ENCODE measurements at regions not wholly inside any gene's neighbourhood (a gene's known extent, or its start where the extent isn't known, plus 50 kb on each side); places are given as distances from the start of the nearest gene placed in this dataset.

DNA sequence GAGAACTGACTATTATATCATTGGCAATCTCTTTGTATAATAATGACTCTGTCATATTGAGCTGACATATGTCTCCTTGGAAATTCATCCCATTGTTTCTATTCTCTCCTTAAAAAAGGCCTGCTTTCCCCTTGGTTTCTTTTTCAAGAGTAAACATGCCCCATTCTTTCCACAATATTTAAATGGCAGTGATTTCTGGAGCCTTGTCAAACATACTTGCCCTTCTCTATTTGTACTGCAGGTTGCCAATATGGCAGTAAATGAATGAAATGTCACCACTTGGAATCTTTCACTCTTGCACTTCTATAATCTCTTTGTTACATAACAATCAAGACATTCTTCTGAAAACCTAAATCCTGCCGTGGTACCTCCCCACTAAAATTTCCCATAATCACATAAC lies 1265.1 kb upstream of the CDH8 start:
- no peak for DNase-seq (ENCODE audit: low spot score in 2 of 2)
- no peak for ATAC-seq
- no peaks in the 10 kb centered on the region for H3K36me3 Mint-ChIP-seq
- no peak overlapping the region for H3K27ac Mint-ChIP-seq
- peaks cover 23% of the 10 kb centered on the region in 2 donors for H3K9me3 Mint-ChIP-seq

DNA sequence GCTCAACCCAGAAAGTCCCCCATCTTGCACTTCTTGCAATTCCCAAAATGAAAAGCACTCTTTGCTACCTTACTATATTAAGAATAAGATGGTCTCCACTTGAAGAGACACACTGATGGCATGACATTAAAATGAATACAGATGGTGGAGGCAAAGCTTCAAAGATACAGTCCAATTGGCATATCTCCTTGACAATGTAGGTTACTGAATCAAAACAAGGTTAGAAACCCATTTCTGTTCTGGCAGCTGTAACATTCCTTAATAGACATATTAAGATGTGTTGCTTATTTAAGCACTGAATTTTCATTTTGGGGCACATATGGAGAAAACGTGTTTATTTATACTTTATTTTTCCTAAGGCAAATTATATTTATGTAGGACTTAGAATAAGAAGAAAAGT lies 1262.8 kb upstream of the CDH8 start:
- Mint-ChIP-seq H3K27ac (no peak overlapping the region), H3K9me3 (peaks cover 23 to 24% of the 10 kb centered on the region in 2 donors), H3K36me3 (no peaks in the 10 kb centered on the region)
- ATAC-seq = no peak
- DNase-seq (ENCODE audit: low spot score in 2 of 2) = no peak

DNA sequence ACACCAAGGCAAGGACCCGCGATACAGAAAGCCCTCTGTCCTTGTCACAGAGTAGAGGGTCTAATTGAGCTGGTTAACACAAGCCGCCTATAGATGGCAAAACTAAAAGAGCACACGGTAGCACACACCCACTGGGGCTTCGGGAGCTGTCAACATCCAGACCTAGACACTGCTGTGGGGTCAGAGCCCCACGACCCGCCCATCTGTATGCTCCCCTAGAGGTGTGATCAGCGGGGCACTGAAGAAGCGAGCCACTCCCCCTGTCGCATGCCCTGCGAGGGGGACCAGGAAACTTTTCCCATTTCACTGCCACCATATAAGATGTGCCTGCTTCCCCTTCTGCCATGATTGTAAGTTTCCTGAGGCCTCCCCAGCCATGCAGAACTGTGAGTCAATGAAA lies 1255.8 kb upstream of the CDH8 start:
- peaks cover 10 to 17% of the 10 kb centered on the region in 2 donors for H3K9me3 Mint-ChIP-seq
- peaks cover 0 to 5% of the 10 kb centered on the region in 2 donors for H3K36me3 Mint-ChIP-seq
- H3K27ac Mint-ChIP-seq = no peak overlapping the region
- no peak for ATAC-seq
- DNase-seq (ENCODE audit: low spot score in 2 of 2) = no peak

DNA sequence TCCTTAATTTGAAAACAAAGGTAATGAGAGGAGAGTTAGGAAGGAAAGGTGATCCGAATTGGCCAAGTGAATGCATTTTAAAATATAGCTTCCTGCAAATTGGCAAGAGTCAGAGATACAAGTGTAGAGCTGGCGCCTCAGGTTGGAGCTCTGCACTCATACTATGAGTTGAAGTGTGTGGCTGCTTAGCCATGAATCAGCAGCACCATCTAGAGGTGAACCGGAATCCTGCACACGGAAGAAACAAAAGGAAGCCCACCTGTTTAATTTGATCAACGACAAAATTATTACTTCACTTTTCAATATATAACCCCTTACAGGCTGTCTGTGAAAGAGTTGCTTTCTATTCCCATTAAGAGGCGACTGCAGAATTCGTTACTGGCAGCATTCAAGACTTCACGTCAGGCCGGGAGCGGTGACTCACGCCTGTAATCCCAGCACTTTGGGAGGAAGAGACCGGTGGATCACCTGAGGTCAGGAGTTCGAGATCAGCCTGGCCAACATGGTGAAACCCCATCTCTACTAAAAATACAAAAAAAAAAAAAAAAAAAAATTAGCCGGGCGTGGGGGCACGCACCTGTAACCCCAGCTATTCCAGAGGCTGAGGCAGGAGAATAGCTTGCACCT lies 1253.7 kb upstream of the CDH8 start:
- Mint-ChIP-seq H3K36me3 (peaks cover 0 to 5% of the 10 kb centered on the region in 2 donors), H3K9me3 (peaks cover 9 to 14% of the 10 kb centered on the region in 2 donors), H3K27ac (no peak overlapping the region)
- no peak for ATAC-seq
- DNase-seq (ENCODE audit: low spot score in 2 of 2) = no peak

DNA sequence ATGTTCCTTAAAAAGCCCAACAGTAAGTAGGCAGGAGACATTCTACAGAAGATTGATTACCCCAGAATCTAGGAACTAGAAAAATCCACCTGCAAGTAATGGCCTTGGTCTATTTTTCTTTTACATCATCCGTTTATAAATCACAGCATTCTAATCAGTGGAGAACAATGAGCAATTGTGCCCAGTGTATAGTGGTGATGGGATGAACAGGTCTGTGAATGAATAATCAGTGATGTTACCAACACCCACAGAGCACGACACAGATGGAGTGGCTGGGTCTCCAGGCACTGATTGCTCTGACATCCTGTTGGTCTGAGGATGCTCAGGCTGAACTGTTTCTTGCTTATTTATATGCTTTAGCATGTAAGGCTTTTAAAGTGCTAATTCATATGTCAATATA lies 1251.2 kb upstream of the CDH8 start:
- ATAC-seq (no peak), DNase-seq (ENCODE audit: low spot score in 2 of 2) (no peak)

DNA sequence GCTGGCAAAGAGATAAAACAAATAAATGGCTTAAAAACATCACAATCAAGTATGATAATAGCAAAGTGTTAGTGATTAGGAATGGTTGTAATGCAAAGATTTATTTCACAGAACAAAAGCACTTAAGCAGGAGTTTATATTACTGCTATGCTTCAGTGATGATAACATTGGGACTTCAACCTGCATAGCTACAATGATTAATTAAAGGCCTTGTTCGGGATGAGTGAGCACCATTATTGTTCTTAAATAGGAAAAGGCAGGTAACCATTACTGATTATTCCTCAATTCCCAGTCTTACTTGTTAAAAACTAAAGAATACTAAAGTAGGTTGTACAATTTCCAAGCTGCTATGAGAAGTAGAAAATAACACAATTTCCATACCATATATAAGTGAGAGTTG lies 1247.5 kb upstream of the CDH8 start:
- Mint-ChIP-seq H3K27ac (no peak overlapping the region), H3K9me3 (peaks cover 8% of the 10 kb centered on the region in 2 donors), H3K36me3 (no peaks in the 10 kb centered on the region)
- DNase-seq (ENCODE audit: low spot score in 2 of 2) (no peak), ATAC-seq (no peak)

More for the DNA sequence above, 1251.2 kb upstream of the CDH8 start:
- H3K9me3 Mint-ChIP-seq = peaks cover 3 to 9% of the 10 kb centered on the region in 2 donors
- peaks cover 0 to 5% of the 10 kb centered on the region in 2 donors for H3K36me3 Mint-ChIP-seq
- no peak overlapping the region for H3K27ac Mint-ChIP-seq

DNA sequence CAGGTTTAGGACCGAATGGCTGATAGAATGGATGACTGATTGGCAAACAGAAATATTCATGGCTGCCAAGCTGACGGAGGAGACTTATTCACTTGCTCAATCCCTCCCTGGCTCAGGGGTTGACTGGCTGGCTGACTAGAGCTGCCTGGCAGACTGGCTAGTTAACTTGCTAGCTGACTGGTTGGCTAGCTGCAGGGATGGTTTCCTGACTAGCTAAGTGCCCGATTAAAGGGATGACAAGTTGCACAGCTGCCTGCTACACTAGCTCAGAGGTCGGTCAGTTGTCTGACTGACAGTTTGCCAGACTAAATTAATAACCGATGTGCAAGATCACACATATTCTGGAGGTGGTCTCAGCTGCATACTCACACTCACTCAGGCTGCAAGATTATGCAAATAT lies 1208.4 kb upstream of the CDH8 start:
- DNase-seq (ENCODE audit: low spot score in 2 of 2) (no peak), ATAC-seq (no peak)
- H3K9me3 Mint-ChIP-seq = peaks cover 14 to 21% of the 10 kb centered on the region in 2 donors
- H3K36me3 Mint-ChIP-seq = no peaks in the 10 kb centered on the region
- H3K27ac Mint-ChIP-seq = no peak overlapping the region

DNA sequence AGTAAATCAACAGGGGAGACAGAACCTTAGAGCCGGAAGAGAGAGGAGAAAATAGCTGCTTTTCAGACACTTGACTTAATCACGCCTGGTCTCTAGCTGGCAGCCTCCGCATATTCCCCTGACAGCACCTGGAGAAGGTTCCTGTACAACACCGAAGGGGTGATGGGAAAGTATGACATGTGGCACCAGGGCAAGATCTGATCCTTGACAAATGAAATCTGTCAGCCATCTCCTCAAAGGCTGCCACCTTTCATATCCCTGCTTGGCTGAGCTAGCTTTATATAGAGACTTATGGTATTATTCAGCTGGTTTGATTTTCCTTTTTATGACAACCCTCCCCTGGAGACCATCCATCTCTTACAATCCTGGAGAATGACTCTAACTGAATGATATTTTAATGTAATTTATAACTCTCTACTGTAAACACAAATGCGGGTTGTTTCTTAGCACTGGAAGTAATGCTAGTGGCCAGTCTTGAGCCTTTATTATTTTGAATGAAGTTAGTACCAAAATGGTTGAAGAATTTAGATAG lies 1205.3 kb upstream of the CDH8 start:
- ATAC-seq = no peak
- no peak for DNase-seq (ENCODE audit: low spot score in 2 of 2)
- peaks cover 22 to 23% of the 10 kb centered on the region in 2 donors for H3K9me3 Mint-ChIP-seq
- no peaks in the 10 kb centered on the region for H3K36me3 Mint-ChIP-seq
- no peak overlapping the region for H3K27ac Mint-ChIP-seq

DNA sequence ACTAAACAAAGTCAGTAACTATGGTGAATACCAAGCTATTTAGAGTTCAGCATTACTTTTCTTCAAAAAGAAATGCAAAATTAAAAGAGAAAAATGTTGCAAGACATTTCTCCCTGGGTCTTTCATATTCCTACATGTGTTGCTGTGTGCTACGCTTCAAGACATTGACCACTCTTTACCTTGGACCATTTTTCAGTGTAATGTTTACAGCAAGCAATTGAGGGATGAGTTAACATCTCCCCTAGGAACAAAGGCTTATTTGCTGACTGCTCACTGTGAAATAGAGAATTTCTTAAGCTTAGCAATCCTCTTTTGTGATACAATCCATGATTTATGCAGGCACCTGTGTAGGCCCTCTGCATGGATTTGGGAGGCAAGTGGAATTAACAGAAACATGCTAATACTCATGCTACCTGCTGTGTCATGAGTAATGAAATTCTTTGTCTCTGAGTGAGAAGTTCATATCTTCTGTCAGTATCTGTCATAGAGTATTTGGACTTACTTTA lies 1202.9 kb upstream of the CDH8 start:
- DNase-seq (ENCODE audit: low spot score in 2 of 2) (no peak), ATAC-seq (no peak)
- Mint-ChIP-seq H3K36me3 (no peaks in the 10 kb centered on the region), H3K9me3 (peaks cover 22 to 30% of the 10 kb centered on the region in 2 donors), H3K27ac (no peak overlapping the region)

DNA sequence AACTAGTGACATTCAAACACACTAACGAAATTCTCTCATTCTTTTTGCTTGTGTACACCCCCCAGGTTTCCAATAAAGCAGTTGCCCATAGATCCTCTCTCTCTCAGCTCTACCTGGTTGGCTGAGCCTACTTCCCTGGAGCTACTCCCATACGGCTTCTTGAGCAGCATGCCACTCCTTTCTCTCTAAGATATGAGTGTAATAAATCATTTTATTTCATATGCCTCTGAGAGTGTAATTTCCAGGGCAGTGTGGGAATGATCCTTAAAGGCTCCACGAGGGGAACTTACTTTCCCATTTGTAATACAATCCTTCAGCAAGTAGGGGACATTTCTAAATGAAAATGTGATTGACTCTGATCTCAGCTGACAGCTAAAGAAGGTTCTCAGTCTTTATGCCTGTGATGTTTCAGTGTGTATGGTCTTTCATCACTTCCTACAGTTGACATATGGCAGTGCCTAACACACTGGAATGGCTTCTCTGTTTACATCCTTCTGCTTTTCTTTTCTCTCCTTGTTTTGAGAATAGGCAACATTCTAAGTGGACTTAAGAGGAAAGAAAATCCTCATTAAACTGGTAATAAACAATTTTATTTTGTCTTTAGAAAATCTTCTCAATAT lies 1194.3 kb upstream of the CDH8 start:
- DNase-seq (ENCODE audit: low spot score in 2 of 2) (no peak), ATAC-seq (no peak)
- Mint-ChIP-seq H3K36me3 (no peaks in the 10 kb centered on the region), H3K9me3 (peaks cover 29 to 38% of the 10 kb centered on the region in 2 donors), H3K27ac (no peak overlapping the region)

DNA sequence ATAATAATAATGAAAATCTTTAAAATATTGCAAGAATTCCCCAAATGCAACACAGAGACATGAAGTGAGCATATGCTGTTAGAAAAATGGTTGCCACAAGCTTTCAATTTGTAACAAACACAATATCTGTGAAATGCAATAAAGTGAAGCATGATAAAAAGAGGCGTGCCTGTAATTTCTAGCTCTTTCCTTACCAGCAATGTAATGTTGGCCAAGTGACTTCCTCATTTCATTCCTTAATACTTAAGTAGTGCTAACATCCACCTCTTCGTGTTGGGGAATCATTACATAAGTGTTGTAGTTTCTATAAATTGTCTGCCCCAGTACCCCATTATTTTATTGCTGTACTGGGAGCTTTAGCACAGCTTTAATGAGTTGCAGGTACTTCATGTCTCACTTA lies 1192.0 kb upstream of the CDH8 start:
- no peak overlapping the region for H3K27ac Mint-ChIP-seq
- no peak for ATAC-seq
- DNase-seq (ENCODE audit: low spot score in 2 of 2) = no peak
- no peaks in the 10 kb centered on the region for H3K36me3 Mint-ChIP-seq
- H3K9me3 Mint-ChIP-seq = peaks cover 28 to 34% of the 10 kb centered on the region in 2 donors

DNA sequence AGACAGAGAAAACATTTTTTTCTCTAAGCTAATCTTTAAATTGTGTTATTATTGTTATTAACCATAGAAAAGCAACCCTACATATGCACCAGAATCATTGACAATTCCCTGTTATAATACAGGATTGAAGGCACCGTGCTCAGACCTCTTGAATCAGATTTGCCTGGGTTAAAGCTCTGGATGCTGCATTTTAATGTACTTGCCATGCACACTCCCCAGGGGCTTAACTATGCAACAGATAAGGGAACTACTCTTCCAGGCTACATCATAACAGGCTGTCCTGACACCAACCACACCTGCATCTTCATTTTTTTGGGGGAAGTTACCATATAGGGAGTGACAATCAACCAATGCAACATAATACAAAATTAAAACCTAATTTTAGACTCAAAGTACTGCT lies 1187.6 kb upstream of the CDH8 start:
- Mint-ChIP-seq H3K9me3 (peaks cover 21% of the 10 kb centered on the region in 2 donors), H3K27ac (no peak overlapping the region), H3K36me3 (no peaks in the 10 kb centered on the region)
- ATAC-seq = no peak
- no peak for DNase-seq (ENCODE audit: low spot score in 2 of 2)

DNA sequence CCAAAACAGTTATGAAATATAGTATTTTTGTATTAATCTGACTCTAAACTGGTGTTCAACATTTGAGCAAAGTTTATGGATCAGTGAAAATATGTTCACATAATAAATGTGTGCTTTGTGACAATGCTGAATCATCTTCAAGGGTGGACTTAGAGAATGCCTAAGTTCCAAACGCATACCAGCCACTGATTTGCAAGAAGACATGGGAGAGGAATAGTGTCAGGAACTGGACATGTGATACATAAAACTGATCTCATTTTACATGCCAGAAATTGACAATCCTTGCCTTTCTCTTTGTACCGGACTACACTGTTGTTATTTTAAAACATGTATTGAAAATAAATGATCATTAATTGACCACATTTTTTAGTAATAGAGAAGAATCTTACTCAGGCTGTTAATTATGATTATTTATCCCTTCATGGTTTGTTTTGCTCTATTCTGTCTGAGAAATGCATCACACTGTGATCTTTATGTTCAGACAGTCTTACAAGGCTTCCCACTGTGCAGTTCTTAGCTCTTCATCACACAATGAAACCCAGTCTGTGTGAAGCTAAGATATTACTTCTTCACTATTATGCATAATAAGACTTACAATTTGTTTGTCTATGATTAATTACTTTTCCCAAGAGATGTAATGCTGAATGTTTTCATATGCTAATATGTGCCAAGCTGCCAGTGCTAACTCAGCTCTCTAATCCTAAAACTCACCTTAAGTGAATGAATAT lies 1180.6 kb upstream of the CDH8 start:
- no peaks in the 10 kb centered on the region for H3K36me3 Mint-ChIP-seq
- ATAC-seq (no peak), DNase-seq (ENCODE audit: low spot score in 2 of 2) (no peak)
- no peak overlapping the region for H3K27ac Mint-ChIP-seq
- peaks cover 4 to 7% of the 10 kb centered on the region in 2 donors for H3K9me3 Mint-ChIP-seq

DNA sequence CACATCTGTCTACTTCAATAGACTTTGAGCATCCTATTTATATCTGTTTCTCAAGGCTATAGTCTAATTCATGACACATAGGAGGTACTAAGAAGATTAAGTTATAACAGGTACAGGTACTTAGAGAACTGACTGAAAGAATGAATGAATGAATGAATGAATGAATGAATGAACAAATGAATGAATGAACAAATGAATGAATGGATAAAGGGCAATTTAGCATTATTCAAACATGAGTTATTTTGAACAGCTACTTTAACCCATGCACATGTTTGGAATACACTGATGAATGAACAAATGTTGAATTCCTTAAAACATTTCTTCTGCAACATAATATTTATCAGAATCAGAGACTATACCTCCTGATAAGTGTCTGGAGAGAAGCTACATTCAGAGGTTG lies 1165.6 kb upstream of the CDH8 start:
- H3K36me3 Mint-ChIP-seq = no peaks in the 10 kb centered on the region
- H3K9me3 Mint-ChIP-seq = peaks cover 19 to 23% of the 10 kb centered on the region in 2 donors
- DNase-seq (ENCODE audit: low spot score in 2 of 2) (no peak), ATAC-seq (no peak)
- no peak overlapping the region for H3K27ac Mint-ChIP-seq

DNA sequence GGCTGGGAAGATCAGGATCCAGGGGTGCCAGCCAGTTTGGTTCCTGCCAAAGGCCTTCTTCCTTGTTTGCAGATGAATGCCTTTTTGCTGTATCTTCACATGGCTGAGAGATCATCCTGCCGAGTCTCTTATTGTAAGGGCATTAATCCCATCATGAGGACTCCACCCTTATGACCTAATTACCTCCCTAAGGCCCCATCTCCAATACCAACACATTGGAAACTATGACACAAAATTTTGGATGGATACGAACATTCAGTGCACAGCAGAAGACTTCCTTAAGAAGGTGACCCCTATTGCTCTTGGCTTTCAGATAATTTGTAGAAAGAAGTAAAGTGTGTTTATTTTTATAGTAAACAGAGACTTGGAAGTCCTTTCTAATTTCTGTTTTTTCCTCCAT lies 1164.7 kb upstream of the CDH8 start:
- Mint-ChIP-seq H3K36me3 (no peaks in the 10 kb centered on the region), H3K27ac (no peak overlapping the region), H3K9me3 (peaks cover 19 to 23% of the 10 kb centered on the region in 2 donors)
- no peak for DNase-seq (ENCODE audit: low spot score in 2 of 2)
- no peak for ATAC-seq

DNA sequence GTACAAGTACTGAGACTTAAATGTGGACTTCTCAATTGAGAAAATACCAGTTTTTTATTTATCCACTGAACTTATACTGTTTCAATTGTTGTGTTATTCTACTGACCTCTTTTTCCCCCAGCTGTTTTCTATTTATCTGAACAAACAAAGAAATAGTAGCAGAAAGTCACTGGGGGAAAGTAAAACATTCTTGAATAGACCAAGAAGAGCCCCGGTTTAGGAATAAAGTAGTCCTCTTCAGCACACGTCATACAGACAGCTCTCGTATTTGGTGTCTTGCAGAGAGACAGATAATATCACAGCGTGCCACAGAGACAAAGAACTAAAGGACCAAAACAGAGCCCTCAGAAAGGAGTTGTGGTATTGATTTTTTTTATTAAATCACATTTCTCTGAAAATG lies 1159.1 kb upstream of the CDH8 start:
- no peak overlapping the region for H3K27ac Mint-ChIP-seq
- peaks cover 0 to 14% of the 10 kb centered on the region in 2 donors for H3K36me3 Mint-ChIP-seq
- ATAC-seq (no peak), DNase-seq (ENCODE audit: low spot score in 2 of 2) (no peak)
- peaks cover 32 to 36% of the 10 kb centered on the region in 2 donors for H3K9me3 Mint-ChIP-seq

DNA sequence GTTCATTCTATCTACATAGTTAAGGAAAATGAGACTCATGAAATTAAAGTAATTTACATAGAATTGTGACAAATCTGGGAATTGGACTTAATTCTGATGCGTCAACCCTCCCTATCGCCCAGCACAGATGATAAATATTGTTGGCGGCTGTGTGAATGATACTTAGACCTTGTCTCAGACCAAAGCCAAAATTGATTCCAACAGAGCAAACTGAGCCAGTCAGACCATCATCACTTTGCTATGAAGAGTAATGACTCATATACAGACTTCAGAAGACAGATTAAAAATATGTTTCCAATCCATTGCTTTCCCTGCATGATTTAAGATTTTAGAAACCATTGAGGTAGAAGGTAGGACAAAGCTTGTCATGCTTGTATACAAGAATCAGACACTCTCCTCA lies 1156.7 kb upstream of the CDH8 start:
- no peak for ATAC-seq
- no peak for DNase-seq (ENCODE audit: low spot score in 2 of 2)
- H3K9me3 Mint-ChIP-seq = peaks cover 29 to 32% of the 10 kb centered on the region in 2 donors
- peaks cover 0 to 14% of the 10 kb centered on the region in 2 donors for H3K36me3 Mint-ChIP-seq
- H3K27ac Mint-ChIP-seq = no peak overlapping the region
